ENCODE measurements at regions not wholly inside any gene's neighbourhood (a gene's known extent, or its start where the extent isn't known, plus 50 kb on each side); places are given as distances from the start of the nearest gene placed in this dataset.

DNA sequence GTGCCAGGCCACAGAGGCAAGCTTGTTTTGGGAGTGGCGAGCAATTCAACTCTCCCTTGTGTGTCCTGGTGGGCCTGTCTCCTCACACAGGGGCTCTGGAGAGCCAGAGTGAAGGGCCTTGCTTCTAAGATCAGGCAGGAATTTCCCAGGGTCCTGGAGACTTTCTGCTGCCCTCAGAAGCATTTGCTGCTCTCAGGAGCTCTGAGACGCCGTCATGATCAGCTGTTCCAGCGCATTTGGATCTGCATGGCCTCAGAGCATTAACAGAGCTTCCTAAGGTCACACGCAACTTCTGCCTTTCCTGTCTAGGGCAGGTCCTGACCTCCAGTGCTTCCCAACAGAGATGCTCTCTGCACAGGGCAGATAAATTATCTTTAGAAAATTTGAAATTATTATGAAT is 52.2 kb upstream of the C10orf90 start:
- H3K4me3 ChIP-seq (ENCODE audit: low read length in 2 of 2), result no peak overlapping the region
- no peaks in the 10 kb centered on the region for H3K36me3 ChIP-seq (ENCODE audit: control insufficient read depth in 2 of 2, insufficient read depth in 2 of 2, low read length in 1 of 2)
- no peaks in the 10 kb centered on the region for H3K9me3 ChIP-seq (ENCODE audit: control insufficient read depth in 2 of 2, insufficient read depth in 1 of 2, low read length in 1 of 2)
- no peaks in the 10 kb centered on the region for H3K4me1 ChIP-seq (ENCODE audit: control insufficient read depth in 2 of 2, insufficient read depth in 2 of 2, low read length in 2 of 2)
- WGBS, result 90% methylated on average over 5 of the region's 5 CpGs
- DNase-seq (ENCODE audit: low read depth in 6 of 9, low spot score in 9 of 9), result no peak
- H3K27ac ChIP-seq (ENCODE audit: low read depth in 1 of 2, low read length in 1 of 2), result no peak overlapping the region
- H3K27me3 ChIP-seq (ENCODE audit: control insufficient read depth in 2 of 2, insufficient read depth in 1 of 2, low read length in 1 of 2), result no peaks in the 10 kb centered on the region

DNA sequence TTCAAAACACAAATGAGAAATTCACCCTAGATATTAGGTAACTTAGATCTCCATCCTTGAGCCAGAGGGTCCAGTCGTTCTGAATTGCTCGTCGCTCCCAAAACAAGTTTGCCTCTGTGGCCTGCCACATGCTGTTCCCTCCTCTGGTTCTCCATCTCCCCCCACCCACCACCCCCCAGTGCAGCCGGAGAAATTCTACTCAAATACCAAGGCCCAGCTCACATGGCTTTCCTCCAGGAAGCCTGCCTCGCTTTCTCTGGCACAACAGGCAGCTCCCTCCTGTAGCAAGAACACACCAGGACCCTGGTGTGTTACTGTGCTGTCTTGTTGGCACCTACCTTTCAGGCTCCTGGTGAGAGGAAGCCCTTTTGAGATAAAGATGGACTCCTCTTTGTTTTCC is 52.7 kb upstream of the C10orf90 start:
- no peak for DNase-seq (ENCODE audit: low read depth in 6 of 9, low spot score in 9 of 9)
- no peak overlapping the region for H3K27ac ChIP-seq (ENCODE audit: low read depth in 1 of 2, low read length in 1 of 2)
- H3K4me3 ChIP-seq (ENCODE audit: low read length in 2 of 2), result no peak overlapping the region
- 93% methylated on average over 5 of the region's 5 CpGs for WGBS
- H3K27me3 ChIP-seq (ENCODE audit: control insufficient read depth in 2 of 2, insufficient read depth in 1 of 2, low read length in 1 of 2), result no peaks in the 10 kb centered on the region
- no peaks in the 10 kb centered on the region for H3K36me3 ChIP-seq (ENCODE audit: control insufficient read depth in 2 of 2, insufficient read depth in 2 of 2, low read length in 1 of 2)
- H3K9me3 ChIP-seq (ENCODE audit: control insufficient read depth in 2 of 2, insufficient read depth in 1 of 2, low read length in 1 of 2), result no peaks in the 10 kb centered on the region
- H3K4me1 ChIP-seq (ENCODE audit: control insufficient read depth in 2 of 2, insufficient read depth in 2 of 2, low read length in 2 of 2), result no peaks in the 10 kb centered on the region

DNA sequence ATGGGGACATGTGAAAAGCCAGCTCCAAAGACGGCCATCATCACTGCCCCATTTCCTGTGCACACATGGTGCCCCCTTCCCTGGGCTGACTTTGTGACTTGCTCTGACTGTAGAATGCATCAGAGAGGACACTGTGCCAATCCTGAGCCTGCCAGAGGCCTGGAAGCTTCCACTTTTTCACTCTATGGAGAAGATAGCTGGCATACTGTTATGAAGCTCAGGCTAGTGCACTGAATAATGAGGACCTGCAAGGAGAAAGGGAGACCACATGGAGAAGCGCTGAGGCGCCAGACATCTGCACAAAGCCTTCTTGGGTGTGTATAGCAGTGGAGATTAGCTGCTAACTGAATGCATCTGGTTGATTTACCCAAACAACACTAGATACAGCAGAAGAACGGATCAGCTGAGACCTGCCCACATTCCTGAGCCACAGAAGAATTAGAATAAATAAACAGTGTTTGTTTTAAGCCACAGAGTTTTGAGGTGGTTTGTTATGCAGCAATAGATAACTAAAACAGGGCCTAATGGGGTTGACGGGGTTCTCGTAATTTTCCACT is 58.9 kb upstream of the C10orf90 start:
- H3K27ac ChIP-seq (ENCODE audit: low read depth in 1 of 2, low read length in 1 of 2), result no peak overlapping the region
- H3K4me1 ChIP-seq (ENCODE audit: control insufficient read depth in 2 of 2, insufficient read depth in 2 of 2, low read length in 2 of 2), result peaks cover 0 to 3% of the 10 kb centered on the region in 2 donors
- DNase-seq (ENCODE audit: low read depth in 6 of 9, low spot score in 9 of 9), result no peak
- H3K9me3 ChIP-seq (ENCODE audit: control insufficient read depth in 2 of 2, insufficient read depth in 1 of 2, low read length in 1 of 2), result peaks cover 0 to 2% of the 10 kb centered on the region in 2 donors
- no peaks in the 10 kb centered on the region for H3K36me3 ChIP-seq (ENCODE audit: control insufficient read depth in 2 of 2, insufficient read depth in 2 of 2, low read length in 1 of 2)
- H3K27me3 ChIP-seq (ENCODE audit: control insufficient read depth in 2 of 2, insufficient read depth in 1 of 2, low read length in 1 of 2), result no peaks in the 10 kb centered on the region
- 84% methylated on average over 6 of the region's 6 CpGs for WGBS
- no peak overlapping the region for H3K4me3 ChIP-seq (ENCODE audit: low read length in 2 of 2)

DNA sequence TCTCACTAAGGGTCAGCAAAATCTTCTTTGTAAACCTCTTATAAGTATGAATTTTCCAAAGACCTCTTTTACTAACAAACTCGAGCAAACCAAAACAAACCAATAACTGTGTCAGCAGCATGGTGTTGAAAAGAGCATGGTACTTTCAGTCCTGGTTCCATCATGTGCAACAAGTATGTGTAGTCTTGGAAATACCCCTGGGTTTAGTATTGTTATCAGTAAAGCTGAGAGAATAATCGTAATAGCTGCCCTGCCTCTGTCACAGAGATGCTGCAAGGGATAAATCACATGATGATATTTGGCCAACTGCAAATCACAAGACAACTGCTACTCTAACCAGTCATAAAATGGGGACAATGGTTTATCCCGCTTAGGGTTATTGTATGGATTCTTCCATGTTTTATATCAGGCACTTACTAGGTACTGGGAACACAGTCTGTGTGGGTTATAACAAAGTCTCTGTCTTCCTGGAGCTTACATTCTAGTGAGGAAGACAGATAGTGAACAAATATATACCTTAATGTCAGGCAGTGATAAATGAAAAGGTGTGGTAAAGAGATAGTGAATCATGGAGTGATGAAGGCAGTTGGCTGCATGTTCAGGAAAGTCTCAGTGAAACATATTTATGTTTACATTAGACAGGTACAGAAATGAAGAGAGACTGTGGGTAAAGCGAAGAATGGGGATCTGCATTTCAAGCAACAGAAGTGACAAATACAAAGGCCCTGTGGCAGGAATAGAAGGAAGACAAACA is 60.5 kb upstream of the C10orf90 start:
- Histone ChIP-seq H3K27ac (ENCODE audit: low read depth in 1 of 2, low read length in 1 of 2) (no peak overlapping the region), H3K4me1 (ENCODE audit: control insufficient read depth in 2 of 2, insufficient read depth in 2 of 2, low read length in 2 of 2) (peaks cover 0 to 3% of the 10 kb centered on the region in 2 donors)
- WGBS, result 89% methylated on average over 4 of the region's 4 CpGs

DNA sequence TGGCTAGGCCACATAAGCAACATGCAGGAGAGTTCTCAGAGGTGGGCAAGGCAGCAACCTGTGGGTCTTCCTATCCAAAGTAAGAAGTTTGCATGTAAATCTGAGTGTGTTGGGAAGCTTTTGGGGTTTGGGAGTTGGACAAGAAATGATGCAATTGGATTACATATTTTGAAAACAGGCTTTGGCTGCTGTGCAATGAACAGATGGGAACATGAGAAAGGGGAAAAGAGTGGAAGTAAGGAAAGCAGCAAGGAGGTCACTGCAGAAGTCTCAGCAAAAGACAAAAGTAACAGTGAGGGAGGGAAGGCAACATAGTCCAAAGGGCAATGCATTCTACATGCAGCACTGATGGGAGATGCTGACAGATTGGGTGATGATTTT is 61.1 kb upstream of the C10orf90 start:
- H3K27ac ChIP-seq (ENCODE audit: low read depth in 1 of 2, low read length in 1 of 2), result no peak overlapping the region
- peaks cover 0 to 2% of the 10 kb centered on the region in 2 donors for H3K9me3 ChIP-seq (ENCODE audit: control insufficient read depth in 2 of 2, insufficient read depth in 1 of 2, low read length in 1 of 2)
- no peak for DNase-seq (ENCODE audit: low read depth in 6 of 9, low spot score in 9 of 9)
- peaks cover 0 to 3% of the 10 kb centered on the region in 2 donors for H3K4me1 ChIP-seq (ENCODE audit: control insufficient read depth in 2 of 2, insufficient read depth in 2 of 2, low read length in 2 of 2)
- H3K27me3 ChIP-seq (ENCODE audit: control insufficient read depth in 2 of 2, insufficient read depth in 1 of 2, low read length in 1 of 2), result no peaks in the 10 kb centered on the region
- no peak overlapping the region for H3K4me3 ChIP-seq (ENCODE audit: low read length in 2 of 2)
- no peaks in the 10 kb centered on the region for H3K36me3 ChIP-seq (ENCODE audit: control insufficient read depth in 2 of 2, insufficient read depth in 2 of 2, low read length in 1 of 2)

More for the DNA sequence above, 60.5 kb upstream of the C10orf90 start:
- peaks cover 0 to 2% of the 10 kb centered on the region in 2 donors for H3K9me3 ChIP-seq (ENCODE audit: control insufficient read depth in 2 of 2, insufficient read depth in 1 of 2, low read length in 1 of 2)
- H3K4me3 ChIP-seq (ENCODE audit: low read length in 2 of 2), result no peak overlapping the region
- DNase-seq (ENCODE audit: low read depth in 6 of 9, low spot score in 9 of 9), result no peak
- H3K27me3 ChIP-seq (ENCODE audit: control insufficient read depth in 2 of 2, insufficient read depth in 1 of 2, low read length in 1 of 2), result no peaks in the 10 kb centered on the region
- no peaks in the 10 kb centered on the region for H3K36me3 ChIP-seq (ENCODE audit: control insufficient read depth in 2 of 2, insufficient read depth in 2 of 2, low read length in 1 of 2)

DNA sequence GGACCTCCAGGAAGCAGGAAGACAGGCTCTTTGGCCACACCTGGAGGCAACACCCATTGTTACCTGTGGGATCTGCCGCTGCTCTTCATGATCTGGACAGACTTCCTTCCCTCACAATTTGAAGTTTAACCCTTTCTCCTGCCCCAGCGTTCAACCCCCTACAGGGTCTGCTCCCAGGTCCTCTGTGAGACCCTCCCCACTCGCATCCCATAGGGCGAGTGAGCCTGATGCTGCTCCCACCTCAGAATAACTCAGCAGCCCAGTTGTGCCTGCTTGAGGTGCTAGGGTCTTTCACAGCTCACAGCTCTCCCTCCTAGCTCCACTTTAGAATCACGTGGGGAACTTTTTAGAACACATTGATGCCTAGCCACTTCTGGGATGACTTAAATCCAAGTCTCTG is 61.8 kb upstream of the C10orf90 start:
- DNase-seq (ENCODE audit: low read depth in 6 of 9, low spot score in 9 of 9), result no peak
- peaks cover 0 to 3% of the 10 kb centered on the region in 2 donors for H3K4me1 ChIP-seq (ENCODE audit: control insufficient read depth in 2 of 2, insufficient read depth in 2 of 2, low read length in 2 of 2)
- 77% methylated on average over 5 of the region's 5 CpGs for WGBS

DNA sequence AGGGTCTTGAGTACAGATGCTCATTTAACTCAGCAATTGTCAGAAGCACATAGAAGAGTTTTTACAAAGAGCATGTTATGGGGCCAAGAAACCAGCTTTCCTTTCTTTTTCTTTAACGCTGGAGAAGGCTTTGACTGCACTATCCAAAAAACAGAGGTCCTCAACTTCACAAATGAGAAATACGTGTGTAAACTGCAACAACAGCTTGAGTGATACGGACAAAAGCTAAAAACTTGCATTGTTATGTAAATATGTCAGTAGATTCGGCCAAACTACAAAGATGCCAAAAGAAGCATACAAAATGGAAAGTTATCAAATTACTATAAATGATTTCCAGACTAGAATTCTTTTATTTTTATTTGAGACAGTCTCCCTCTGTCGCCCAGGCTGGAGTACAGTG is 62.4 kb upstream of the C10orf90 start:
- Histone ChIP-seq H3K27me3 (ENCODE audit: control insufficient read depth in 2 of 2, insufficient read depth in 1 of 2, low read length in 1 of 2) (no peaks in the 10 kb centered on the region), H3K4me1 (ENCODE audit: control insufficient read depth in 2 of 2, insufficient read depth in 2 of 2, low read length in 2 of 2) (peaks cover 0 to 3% of the 10 kb centered on the region in 2 donors), H3K4me3 (ENCODE audit: low read length in 2 of 2) (no peak overlapping the region), H3K27ac (ENCODE audit: low read depth in 1 of 2, low read length in 1 of 2) (no peak overlapping the region), H3K36me3 (ENCODE audit: control insufficient read depth in 2 of 2, insufficient read depth in 2 of 2, low read length in 1 of 2) (no peaks in the 10 kb centered on the region), H3K9me3 (ENCODE audit: control insufficient read depth in 2 of 2, insufficient read depth in 1 of 2, low read length in 1 of 2) (peaks cover 0 to 2% of the 10 kb centered on the region in 2 donors)
- no peak for DNase-seq (ENCODE audit: low read depth in 6 of 9, low spot score in 9 of 9)
- 90% methylated on average over 5 of the region's 5 CpGs for WGBS

More for the DNA sequence above, 61.8 kb upstream of the C10orf90 start:
- H3K4me3 ChIP-seq (ENCODE audit: low read length in 2 of 2), result no peak overlapping the region
- H3K27ac ChIP-seq (ENCODE audit: low read depth in 1 of 2, low read length in 1 of 2), result no peak overlapping the region
- H3K27me3 ChIP-seq (ENCODE audit: control insufficient read depth in 2 of 2, insufficient read depth in 1 of 2, low read length in 1 of 2), result no peaks in the 10 kb centered on the region
- no peaks in the 10 kb centered on the region for H3K36me3 ChIP-seq (ENCODE audit: control insufficient read depth in 2 of 2, insufficient read depth in 2 of 2, low read length in 1 of 2)
- peaks cover 0 to 2% of the 10 kb centered on the region in 2 donors for H3K9me3 ChIP-seq (ENCODE audit: control insufficient read depth in 2 of 2, insufficient read depth in 1 of 2, low read length in 1 of 2)

DNA sequence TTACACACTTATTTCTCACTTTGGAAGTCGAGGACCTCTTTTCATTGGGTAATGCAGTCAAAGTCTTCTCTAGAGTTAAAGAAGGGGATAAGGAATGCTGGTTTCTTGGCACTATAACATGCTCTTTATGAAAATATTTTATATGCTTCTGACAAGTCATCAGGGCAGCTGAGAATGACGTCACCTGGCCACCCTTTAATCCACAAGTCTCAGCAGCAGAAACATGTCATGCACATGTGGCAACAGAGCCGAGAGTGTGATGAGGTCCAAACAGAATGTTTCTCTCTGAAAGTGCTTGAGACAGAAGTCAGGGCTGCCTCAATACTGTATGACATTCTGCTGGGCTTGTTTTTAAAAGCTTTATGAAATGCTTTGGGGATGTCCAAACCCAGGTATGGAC is 63.5 kb upstream of the C10orf90 start:
- WGBS, result 72% methylated on average over 3 of the region's 3 CpGs
- DNase-seq (ENCODE audit: low read depth in 6 of 9, low spot score in 9 of 9), result peak in 1 of 9 donors; percentile 3
- Histone ChIP-seq H3K4me1 (ENCODE audit: control insufficient read depth in 2 of 2, insufficient read depth in 2 of 2, low read length in 2 of 2) (peaks cover 0 to 3% of the 10 kb centered on the region in 2 donors), H3K4me3 (ENCODE audit: low read length in 2 of 2) (no peak overlapping the region), H3K27me3 (ENCODE audit: control insufficient read depth in 2 of 2, insufficient read depth in 1 of 2, low read length in 1 of 2) (no peaks in the 10 kb centered on the region), H3K36me3 (ENCODE audit: control insufficient read depth in 2 of 2, insufficient read depth in 2 of 2, low read length in 1 of 2) (no peaks in the 10 kb centered on the region), H3K27ac (ENCODE audit: low read depth in 1 of 2, low read length in 1 of 2) (peak overlapping the region in 1 of 2 donors; percentile 62), H3K9me3 (ENCODE audit: control insufficient read depth in 2 of 2, insufficient read depth in 1 of 2, low read length in 1 of 2) (peaks cover 0 to 2% of the 10 kb centered on the region in 2 donors)

DNA sequence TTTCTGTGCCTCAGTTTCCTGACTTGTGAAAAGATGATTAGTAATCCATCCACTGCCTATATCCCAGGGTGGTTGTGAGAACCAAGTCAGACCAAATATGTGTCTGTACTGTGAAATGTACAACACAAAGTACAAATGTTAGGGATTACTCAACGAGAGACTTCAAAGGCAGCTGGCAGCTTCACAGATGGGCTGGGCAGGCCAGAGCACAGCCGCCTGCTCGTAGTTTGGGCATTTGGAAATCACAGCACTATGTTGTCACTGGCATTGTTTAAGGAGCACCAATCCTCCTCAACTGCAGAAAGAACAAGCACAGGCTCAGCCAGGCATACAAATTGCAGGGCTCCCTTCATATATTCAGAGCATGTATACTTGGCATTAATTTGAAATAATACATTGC is 64.5 kb upstream of the C10orf90 start:
- H3K9me3 ChIP-seq (ENCODE audit: control insufficient read depth in 2 of 2, insufficient read depth in 1 of 2, low read length in 1 of 2), result peaks cover 0 to 2% of the 10 kb centered on the region in 2 donors
- DNase-seq (ENCODE audit: low read depth in 6 of 9, low spot score in 9 of 9), result no peak
- H3K4me1 ChIP-seq (ENCODE audit: control insufficient read depth in 2 of 2, insufficient read depth in 2 of 2, low read length in 2 of 2), result peaks cover 0 to 3% of the 10 kb centered on the region in 2 donors
- H3K27ac ChIP-seq (ENCODE audit: low read depth in 1 of 2, low read length in 1 of 2), result peak overlapping the region in 1 of 2 donors; percentile 47
- H3K27me3 ChIP-seq (ENCODE audit: control insufficient read depth in 2 of 2, insufficient read depth in 1 of 2, low read length in 1 of 2), result no peaks in the 10 kb centered on the region
- no peaks in the 10 kb centered on the region for H3K36me3 ChIP-seq (ENCODE audit: control insufficient read depth in 2 of 2, insufficient read depth in 2 of 2, low read length in 1 of 2)
- 86% methylated on average over 3 of the region's 3 CpGs for WGBS
- H3K4me3 ChIP-seq (ENCODE audit: low read length in 2 of 2), result no peak overlapping the region
